Breast epithelium (tissue), 3 donors: ENCODE measurements at regions not wholly inside any gene's neighbourhood (a gene's known extent, or its start where the extent isn't known, plus 50 kb on each side); places are given as distances from the start of the nearest gene placed in this dataset.

Experiments used
- POLR2AphosphoS5 ChIP-seq, 3 donors: sonication (generic); formaldehyde crosslinking; IDR thresholded peaks; one replicate each; pipeline ENCODE4 v1.6.1; 2017; ENCODE audit warnings: antibody characterized with exemption in 3 of 3
- TF ChIP-seq, protein P1 (sequence below), 3 donors: fragments of 450-650 bp; IDR thresholded peaks; one replicate each; pipeline ENCODE4 v1.5.1; 2016 to 2017; ENCODE audit warnings: antibody characterized with exemption in 3 of 3, mild to moderate bottlenecking in 3 of 3, moderate library complexity in 3 of 3

DNA sequence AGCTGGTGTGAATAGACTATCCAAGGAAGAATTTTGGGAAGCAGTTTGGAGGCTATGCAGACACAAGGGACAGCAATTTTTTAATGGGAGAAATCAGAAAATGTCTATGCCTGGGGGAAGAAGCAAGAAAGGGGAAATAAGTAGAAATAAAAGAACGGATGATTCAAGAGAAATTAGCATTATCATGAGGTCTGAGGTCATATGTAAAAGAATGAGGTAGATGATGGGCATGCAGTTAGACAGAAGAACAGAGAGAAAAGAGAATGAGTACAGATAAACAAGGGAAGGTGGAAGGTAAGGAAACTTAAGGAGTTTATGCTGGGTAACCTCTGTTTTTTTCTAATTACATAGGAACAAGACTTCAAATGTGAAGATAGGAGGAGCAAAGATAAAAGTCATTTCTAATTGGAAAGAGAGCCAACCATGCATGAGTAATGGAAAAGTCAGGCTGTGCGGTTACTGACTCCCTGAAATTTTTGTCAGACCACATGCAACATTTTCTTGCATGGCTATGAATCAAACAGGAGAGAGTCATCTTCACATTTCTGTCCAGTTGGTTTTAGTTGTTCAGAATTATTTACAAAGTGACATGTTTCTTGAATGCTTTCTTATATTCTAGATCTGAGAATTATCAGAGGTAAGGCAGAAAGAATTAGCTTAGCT, 101.0 kb upstream of the PIK3R1 start:
- TF ChIP-seq, protein P1, sequence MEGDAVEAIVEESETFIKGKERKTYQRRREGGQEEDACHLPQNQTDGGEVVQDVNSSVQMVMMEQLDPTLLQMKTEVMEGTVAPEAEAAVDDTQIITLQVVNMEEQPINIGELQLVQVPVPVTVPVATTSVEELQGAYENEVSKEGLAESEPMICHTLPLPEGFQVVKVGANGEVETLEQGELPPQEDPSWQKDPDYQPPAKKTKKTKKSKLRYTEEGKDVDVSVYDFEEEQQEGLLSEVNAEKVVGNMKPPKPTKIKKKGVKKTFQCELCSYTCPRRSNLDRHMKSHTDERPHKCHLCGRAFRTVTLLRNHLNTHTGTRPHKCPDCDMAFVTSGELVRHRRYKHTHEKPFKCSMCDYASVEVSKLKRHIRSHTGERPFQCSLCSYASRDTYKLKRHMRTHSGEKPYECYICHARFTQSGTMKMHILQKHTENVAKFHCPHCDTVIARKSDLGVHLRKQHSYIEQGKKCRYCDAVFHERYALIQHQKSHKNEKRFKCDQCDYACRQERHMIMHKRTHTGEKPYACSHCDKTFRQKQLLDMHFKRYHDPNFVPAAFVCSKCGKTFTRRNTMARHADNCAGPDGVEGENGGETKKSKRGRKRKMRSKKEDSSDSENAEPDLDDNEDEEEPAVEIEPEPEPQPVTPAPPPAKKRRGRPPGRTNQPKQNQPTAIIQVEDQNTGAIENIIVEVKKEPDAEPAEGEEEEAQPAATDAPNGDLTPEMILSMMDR (IDR thresholded peaks at IDR 0.05), result no peak
- no peak for TF ChIP-seq POLR2AphosphoS5 (IDR thresholded peaks at IDR 0.05)
